ENCODE measurements at regions not wholly inside any gene's neighbourhood (a gene's known extent, or its start where the extent isn't known, plus 50 kb on each side); places are given as distances from the start of the nearest gene placed in this dataset.
"Not testable (repeated sequence)": the region's sequence is repeated elsewhere in the genome, so short reads cannot be mapped to it uniquely, and the experiment has no call there.

GRCh38 chr1:191438979-191439378 is 719.3 kb upstream of the RGS18 start:
- no peaks in the 10 kb centered on the region for H3K9me3 ChIP-seq
- TF ChIP-seq CTCF (IDR thresholded peaks at IDR 0.05) = no peak
- no peaks in the 10 kb centered on the region for H3K36me3 ChIP-seq (ENCODE audit: low read depth)
- intact Hi-C loops (cut with DNase I, micrococcal nuclease) = no loop called here
- no peak for ATAC-seq
- no peak overlapping the region for H3K4me3 ChIP-seq
- H3K4me1 ChIP-seq (ENCODE audit: low read depth) = no peaks in the 10 kb centered on the region
- no peak for DNase-seq

DNA sequence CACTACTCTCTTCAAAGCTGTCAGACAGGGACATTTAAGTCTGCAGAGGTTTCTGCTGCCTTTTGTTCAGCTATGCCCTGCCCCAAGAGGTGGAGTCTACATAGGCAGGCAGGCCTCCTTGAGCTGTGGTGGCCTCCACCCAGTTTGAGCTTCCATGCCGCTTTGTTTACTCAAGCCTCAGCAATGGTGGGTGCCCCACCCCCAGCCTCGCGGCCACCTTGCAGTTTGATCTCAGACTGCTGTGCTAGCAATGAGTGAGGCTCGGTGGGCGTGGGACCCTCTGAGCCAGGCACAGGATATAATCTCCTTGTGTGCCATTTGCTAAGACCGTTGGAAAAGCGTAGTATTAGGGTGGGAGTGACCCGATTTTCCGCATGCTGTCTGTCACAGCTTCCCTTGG is 710.0 kb upstream of the RGS18 start:
- DNase-seq = peak in 1 of 3 donors; percentile 33
- H3K9me3 ChIP-seq; H3K4me1 ChIP-seq (ENCODE audit: low read depth); H3K36me3 ChIP-seq (ENCODE audit: low read depth); H3K4me3 ChIP-seq; ATAC-seq; intact Hi-C loops (cut with DNase I, micrococcal nuclease): not testable (repeated sequence)

- Histone ChIP-seq H3K4me3 (no peak overlapping the region), H3K9me3 (peaks cover 4% of the 10 kb centered on the region), H3K36me3 (ENCODE audit: low read depth) (no peaks in the 10 kb centered on the region), H3K4me1 (ENCODE audit: low read depth) (no peaks in the 10 kb centered on the region)
- no peak for TF ChIP-seq CTCF (IDR thresholded peaks at IDR 0.05)
- intact Hi-C loops (cut with DNase I, micrococcal nuclease) = no loop called here
- ATAC-seq (no peak), DNase-seq (no peak)
Observed at GRCh38 chr1:191452586-191452985, 705.7 kb upstream of the RGS18 start.

DNA sequence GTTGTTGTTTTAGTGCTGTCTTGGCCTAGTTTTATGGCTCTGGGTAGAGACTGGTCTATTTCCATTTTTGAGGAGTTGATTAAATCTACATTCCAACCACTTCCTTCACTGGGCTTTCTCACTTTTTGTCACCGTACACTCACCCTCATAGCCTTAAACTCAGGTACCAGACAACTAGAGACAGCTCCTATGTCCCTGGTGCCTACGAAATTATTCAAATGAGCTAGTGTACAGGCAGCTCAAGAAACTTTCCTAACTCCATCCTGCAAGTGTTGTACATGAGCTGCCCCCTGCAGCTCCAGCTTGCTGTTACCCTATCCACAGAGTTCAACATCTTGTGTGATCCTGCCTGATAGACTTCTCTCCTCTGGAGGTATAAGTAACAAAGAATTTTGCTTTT is 704.8 kb upstream of the RGS18 start:
- peaks cover under 1% of the 10 kb centered on the region for H3K9me3 ChIP-seq
- no peaks in the 10 kb centered on the region for H3K4me1 ChIP-seq (ENCODE audit: low read depth)
- ATAC-seq = no peak
- no peak for DNase-seq
- H3K36me3 ChIP-seq (ENCODE audit: low read depth) = no peaks in the 10 kb centered on the region
- no peak for TF ChIP-seq CTCF (IDR thresholded peaks at IDR 0.05)
- intact Hi-C loops (cut with DNase I, micrococcal nuclease) = no loop called here
- H3K4me3 ChIP-seq = no peak overlapping the region

GRCh38 chr1:191457889-191458288 is 700.4 kb upstream of the RGS18 start:
- no peak for ATAC-seq
- intact Hi-C loops (cut with DNase I, micrococcal nuclease) = no loop called here
- H3K4me1 ChIP-seq (ENCODE audit: low read depth) = no peaks in the 10 kb centered on the region

DNA sequence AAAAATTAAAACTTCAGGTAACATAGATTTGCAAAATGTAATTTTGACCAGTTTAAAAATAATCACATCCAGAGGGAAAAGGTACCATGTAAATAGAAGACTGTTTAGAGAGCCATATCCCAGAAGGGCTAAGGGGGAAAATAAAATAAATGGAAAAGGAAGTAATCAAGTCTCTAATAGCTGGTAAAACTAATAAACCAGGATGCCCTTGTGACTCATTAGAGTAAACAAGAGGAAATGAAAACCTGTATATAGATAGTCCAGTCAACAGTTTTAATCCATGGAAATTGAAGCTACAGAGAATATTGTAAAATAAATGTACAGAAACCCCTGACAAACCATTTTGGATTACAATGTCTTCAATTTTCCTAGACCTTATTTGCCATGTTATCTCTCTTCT is 698.0 kb upstream of the RGS18 start:
- TF ChIP-seq CTCF (IDR thresholded peaks at IDR 0.05) = no peak
- H3K4me1 ChIP-seq (ENCODE audit: low read depth) = no peaks in the 10 kb centered on the region
- no peaks in the 10 kb centered on the region for H3K9me3 ChIP-seq
- no peak for ATAC-seq
- H3K4me3 ChIP-seq = no peak overlapping the region
- intact Hi-C loops (cut with DNase I, micrococcal nuclease) = no loop called here
- H3K36me3 ChIP-seq (ENCODE audit: low read depth) = no peaks in the 10 kb centered on the region
- DNase-seq = no peak

More at GRCh38 chr1:191457889-191458288, 700.4 kb upstream of the RGS18 start:
- Histone ChIP-seq H3K36me3 (ENCODE audit: low read depth) (no peaks in the 10 kb centered on the region), H3K9me3 (no peaks in the 10 kb centered on the region), H3K4me3 (no peak overlapping the region)
- DNase-seq = no peak
- no peak for TF ChIP-seq CTCF (IDR thresholded peaks at IDR 0.05)
